SJSA1 (cell line): ENCODE measurements at regions not wholly inside any gene's neighbourhood (a gene's known extent, or its start where the extent isn't known, plus 50 kb on each side); places are given as distances from the start of the nearest gene placed in this dataset.

Experiments used
- DNase-seq, 2 experiments: peaks; one replicate each; pipeline ENCODE4 v3.0.0-alpha.2; 2015 to 2020; ENCODE audit warnings: low spot score in 2 of 2, low read depth in 1 of 2
- H3K27ac ChIP-seq: fragments of 250-450 bp; sonication (Bioruptor Pico); 2 replicates; pipeline ENCODE4 v1.5.1; 2020; ENCODE audit warnings: mild to moderate bottlenecking, moderate library complexity
- H3K27me3 ChIP-seq: fragments of 250-450 bp; sonication (Bioruptor Pico); replicated peaks from 2 replicates; pipeline ENCODE4 v1.5.1; 2020; ENCODE audit warnings: mild to moderate bottlenecking, moderate library complexity
- H3K36me3 ChIP-seq: fragments of 250-450 bp; sonication (Bioruptor Pico); 2 replicates; pipeline ENCODE4 v1.5.1; 2020; ENCODE audit warnings: mild to moderate bottlenecking
- H3K4me1 ChIP-seq: fragments of 250-450 bp; sonication (Bioruptor Pico); replicated peaks from 2 replicates; pipeline ENCODE4 v1.6.1; 2021; ENCODE audit warnings: mild to moderate bottlenecking
- H3K4me3 ChIP-seq: fragments of 250-450 bp; sonication (Bioruptor Pico); 2 replicates; pipeline ENCODE4 v1.5.1; 2020; ENCODE audit warnings: mild to moderate bottlenecking
- H3K9me3 ChIP-seq: fragments of 250-450 bp; sonication (Bioruptor Pico); replicated peaks from 2 replicates; pipeline ENCODE4 v1.5.1; 2020; ENCODE audit warnings: mild to moderate bottlenecking

DNA sequence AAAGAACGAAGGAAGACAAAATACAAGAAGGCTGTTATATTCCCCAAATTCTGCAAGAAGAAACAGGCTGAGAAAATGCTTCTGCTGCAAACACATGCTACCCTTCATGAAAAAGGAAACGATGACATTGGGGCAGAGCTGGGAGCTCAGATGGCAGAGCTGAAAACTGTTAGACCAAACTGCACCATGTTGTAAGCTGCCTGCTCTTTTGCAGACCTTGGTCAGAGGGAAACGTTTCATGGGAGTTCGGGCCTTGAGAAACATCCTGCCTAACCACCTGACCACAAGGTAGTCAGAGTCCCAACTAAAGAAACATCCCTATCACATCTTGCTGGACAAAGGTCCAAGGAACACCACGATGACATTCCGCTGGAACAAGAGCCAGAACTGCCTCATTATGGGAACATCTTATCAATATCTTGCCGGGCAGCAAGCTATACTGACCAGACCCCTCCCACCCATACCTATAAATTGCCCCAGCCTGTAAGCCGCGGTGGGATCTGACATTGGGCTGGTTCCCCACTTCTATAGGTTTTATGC is 110.7 kb upstream of the CTSC start:
- Histone ChIP-seq H3K36me3 (no peaks in the 10 kb centered on the region), H3K27ac (no peak overlapping the region), H3K4me1 (no peaks in the 10 kb centered on the region), H3K4me3 (no peak overlapping the region), H3K27me3 (no peaks in the 10 kb centered on the region), H3K9me3 (no peaks in the 10 kb centered on the region)
- DNase-seq, result no peak

DNA sequence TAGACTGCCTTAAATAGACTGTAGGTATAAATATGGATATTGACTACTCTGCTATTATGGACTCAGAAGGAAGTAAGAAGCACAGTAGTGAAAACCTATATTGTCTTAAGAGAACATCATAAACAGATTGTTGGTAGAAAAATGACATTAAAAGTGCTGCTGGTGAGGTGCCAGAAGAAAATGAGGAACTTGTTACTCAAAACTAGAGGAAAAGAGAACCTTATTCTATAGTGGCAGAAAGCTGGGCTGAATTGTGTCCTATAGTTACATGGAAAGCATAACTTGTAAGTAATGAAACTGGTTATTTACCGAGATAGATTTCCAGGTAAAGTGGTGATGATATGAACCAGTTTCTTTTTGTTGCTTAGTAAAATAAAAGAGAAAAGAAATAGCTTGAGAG is 109.7 kb upstream of the CTSC start:
- Histone ChIP-seq H3K4me1 (no peaks in the 10 kb centered on the region), H3K27me3 (no peaks in the 10 kb centered on the region), H3K4me3 (no peak overlapping the region), H3K36me3 (no peaks in the 10 kb centered on the region), H3K9me3 (no peaks in the 10 kb centered on the region), H3K27ac (no peak overlapping the region)
- DNase-seq, result no peak

DNA sequence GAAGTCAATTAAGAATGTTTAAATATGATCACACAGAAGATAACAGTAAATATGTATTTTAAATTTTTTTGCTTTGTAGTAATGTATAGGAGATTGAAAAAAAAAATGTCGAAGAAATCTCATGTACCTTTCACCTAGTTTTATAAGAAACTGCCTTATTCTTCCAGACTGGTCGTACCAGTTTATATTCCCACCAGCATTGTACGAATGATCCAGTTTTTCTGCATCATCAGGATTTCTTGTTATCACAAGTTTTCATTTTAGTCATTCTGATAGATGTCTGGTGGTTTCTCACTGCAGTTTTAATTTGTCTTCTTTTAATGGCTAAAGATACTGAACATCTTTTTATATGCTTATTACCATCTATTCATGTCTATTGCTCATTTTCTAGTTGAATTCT is 101.8 kb upstream of the CTSC start:
- Histone ChIP-seq H3K36me3 (no peaks in the 10 kb centered on the region), H3K4me1 (no peaks in the 10 kb centered on the region), H3K27ac (no peak overlapping the region), H3K27me3 (no peaks in the 10 kb centered on the region), H3K4me3 (no peak overlapping the region), H3K9me3 (no peaks in the 10 kb centered on the region)
- DNase-seq, result no peak

DNA sequence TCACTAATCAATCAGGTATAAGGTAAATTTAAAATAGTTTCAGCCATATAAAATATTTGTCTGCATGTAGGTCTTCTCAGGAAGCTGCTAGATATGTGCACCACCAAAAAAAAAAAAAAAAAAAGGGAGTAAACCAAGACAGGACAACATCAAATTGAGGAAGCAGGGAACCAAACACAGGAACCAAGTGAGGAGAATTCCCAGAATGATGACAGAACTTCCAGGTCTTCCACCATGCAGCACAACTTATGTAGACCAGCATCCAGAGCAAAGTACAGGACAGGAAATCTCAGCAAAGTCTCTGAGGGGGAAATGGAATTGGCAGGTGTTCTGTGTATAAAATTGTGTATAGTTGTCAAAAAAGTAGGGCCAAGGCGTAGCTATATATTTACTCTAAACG is 101.2 kb upstream of the CTSC start:
- no peaks in the 10 kb centered on the region for H3K4me1 ChIP-seq
- DNase-seq, result no peak
- H3K27me3 ChIP-seq, result no peaks in the 10 kb centered on the region
- no peaks in the 10 kb centered on the region for H3K36me3 ChIP-seq
- no peaks in the 10 kb centered on the region for H3K9me3 ChIP-seq
- H3K4me3 ChIP-seq, result no peak overlapping the region
- H3K27ac ChIP-seq, result no peak overlapping the region

DNA sequence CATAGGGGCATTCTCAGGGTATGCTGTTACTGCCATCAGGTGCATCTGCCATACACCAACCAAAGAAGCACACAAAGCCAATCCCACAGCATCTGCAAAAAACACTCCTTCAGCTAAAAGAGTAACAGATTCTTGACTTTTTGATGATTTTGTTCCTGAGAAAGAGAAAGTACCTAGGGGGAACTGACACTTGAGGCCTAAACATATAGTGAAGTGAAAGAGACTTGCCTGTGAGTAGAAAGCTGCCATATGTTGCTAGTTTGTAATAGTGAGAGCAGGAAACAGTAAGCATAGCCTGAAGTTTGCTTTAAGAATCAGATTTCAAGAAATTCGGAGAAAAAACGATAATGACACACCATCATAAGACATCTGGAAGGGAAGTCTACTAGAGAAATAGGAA is 97.9 kb upstream of the CTSC start:
- no peaks in the 10 kb centered on the region for H3K36me3 ChIP-seq
- no peaks in the 10 kb centered on the region for H3K27me3 ChIP-seq
- H3K9me3 ChIP-seq, result no peaks in the 10 kb centered on the region
- DNase-seq, result no peak
- no peak overlapping the region for H3K4me3 ChIP-seq
- H3K27ac ChIP-seq, result no peak overlapping the region
- H3K4me1 ChIP-seq, result no peaks in the 10 kb centered on the region

DNA sequence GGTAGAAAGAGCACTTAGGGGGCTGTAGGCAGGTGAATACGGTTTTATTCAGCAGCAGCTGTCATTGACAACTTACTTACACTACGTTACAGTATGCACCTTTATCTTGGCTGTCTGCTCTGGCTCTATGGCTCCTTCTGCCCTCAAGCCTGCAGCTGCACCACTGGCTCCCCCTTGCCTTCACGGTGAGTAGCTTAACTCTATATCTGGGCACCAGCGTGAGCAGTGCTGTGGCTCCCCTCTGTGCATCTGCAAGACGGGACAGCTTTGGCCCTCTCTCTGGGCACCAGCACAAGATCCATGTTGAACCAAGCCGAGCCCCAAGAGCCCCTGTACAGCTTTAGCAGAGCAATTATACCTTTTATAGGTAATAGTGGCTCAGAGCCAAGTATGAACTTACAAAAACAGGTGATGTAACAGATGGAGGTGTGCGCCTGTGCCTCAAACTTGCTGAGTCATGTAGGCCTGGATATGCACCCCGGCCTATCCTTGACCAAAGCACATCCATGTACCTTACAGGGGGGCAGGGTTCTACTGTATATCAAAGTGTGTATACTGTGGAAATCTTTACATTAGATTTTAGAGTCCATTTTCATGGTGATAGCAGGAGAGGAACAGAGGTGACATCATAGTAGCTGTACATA is 96.9 kb upstream of the CTSC start:
- no peaks in the 10 kb centered on the region for H3K4me1 ChIP-seq
- H3K36me3 ChIP-seq, result no peaks in the 10 kb centered on the region
- no peak overlapping the region for H3K4me3 ChIP-seq
- no peak overlapping the region for H3K27ac ChIP-seq
- no peaks in the 10 kb centered on the region for H3K27me3 ChIP-seq
- H3K9me3 ChIP-seq, result no peaks in the 10 kb centered on the region
- no peak for DNase-seq

DNA sequence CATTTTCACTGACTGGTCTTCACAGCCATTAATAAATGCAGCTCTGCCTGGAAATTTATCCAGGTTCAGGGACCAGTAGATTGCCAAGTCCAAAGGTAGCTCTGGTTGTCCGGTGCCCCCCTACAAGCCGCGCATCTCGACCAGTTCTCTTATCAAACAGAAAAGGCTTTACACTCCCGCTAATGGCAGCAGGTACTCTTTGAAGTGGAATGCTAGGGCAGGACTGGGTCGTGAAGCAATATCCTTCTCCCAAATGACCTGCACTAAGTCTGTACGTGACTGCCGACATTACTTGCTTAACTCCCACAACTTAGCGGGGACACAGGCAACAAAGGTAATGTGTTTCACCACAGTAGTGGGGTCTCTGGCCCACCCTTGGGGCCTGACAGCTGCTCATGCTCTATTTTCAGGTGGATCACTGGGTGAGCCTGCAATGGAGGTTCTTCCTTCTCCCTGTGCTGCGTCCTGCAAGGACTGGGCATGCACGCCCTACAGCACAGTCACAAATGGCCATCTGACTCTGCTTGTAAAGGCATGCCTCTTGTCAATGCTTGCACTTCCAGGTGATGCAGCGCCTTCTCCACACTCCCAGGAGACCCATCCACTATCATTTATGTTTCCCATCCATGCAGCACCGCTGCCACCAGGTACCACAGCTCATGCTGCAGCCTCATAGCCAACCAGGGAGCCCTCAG is 96.1 kb upstream of the CTSC start:
- no peak for DNase-seq
- Histone ChIP-seq H3K4me3 (no peak overlapping the region), H3K4me1 (no peaks in the 10 kb centered on the region), H3K36me3 (no peaks in the 10 kb centered on the region), H3K27me3 (no peaks in the 10 kb centered on the region), H3K9me3 (no peaks in the 10 kb centered on the region), H3K27ac (no peak overlapping the region)

DNA sequence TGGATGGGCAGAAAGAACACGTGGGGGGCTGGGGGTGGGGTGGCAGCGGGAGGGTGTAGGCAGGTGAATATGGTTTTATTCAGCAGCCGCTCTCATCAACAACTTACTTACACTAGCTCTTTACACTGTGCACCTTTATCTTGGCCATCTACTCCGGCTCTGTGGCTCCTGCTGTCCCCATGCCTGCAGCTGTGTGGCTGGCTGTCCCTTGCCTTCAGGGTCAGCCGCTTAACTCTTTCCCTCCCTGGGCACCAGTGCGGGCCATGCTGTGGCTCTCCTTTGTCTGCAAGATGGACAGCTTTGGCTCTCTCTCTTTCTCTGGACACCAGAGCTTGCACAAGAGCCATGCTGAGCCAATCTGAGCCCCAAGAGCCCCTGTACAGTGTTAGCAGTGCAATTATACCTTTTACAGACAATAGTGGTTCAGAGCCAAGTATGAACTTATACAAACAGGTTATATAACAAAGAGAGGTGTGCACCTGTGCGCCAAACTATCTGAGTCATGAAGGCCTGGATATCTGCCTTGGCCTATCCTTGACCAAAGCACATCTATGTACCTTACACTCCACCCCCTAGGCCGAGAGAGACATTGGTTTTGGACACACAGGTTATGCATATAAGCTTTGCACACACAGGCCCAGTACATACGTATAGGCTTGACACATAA is 94.3 kb upstream of the CTSC start:
- H3K36me3 ChIP-seq, result no peaks in the 10 kb centered on the region

DNA sequence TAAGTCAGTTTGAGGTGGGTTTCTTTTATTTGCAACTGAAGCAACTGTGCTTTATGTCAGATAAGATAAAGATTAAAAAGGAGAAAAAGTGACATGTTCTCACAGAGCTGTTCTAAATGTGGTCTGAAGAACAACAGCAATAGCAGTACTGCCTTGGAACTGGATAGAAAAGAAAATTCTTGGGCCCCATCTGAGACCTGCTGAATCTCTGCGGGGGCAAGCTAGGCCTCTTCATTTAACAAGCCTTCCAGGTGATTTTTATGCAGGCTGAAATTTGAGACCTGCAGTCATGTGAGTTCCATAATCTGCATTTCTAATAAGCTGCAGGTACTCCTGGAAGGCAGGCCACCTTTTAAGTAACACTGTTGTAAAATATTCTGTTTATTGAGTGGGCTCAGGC is 91.4 kb upstream of the CTSC start:
- no peaks in the 10 kb centered on the region for H3K27me3 ChIP-seq
- H3K4me3 ChIP-seq, result no peak overlapping the region
- DNase-seq, result no peak
- H3K27ac ChIP-seq, result no peak overlapping the region
- H3K36me3 ChIP-seq, result no peaks in the 10 kb centered on the region
- H3K9me3 ChIP-seq, result no peaks in the 10 kb centered on the region
- no peaks in the 10 kb centered on the region for H3K4me1 ChIP-seq

More for the DNA sequence above, 94.3 kb upstream of the CTSC start:
- no peak for DNase-seq
- Histone ChIP-seq H3K27ac (no peak overlapping the region), H3K4me1 (no peaks in the 10 kb centered on the region), H3K9me3 (no peaks in the 10 kb centered on the region), H3K27me3 (no peaks in the 10 kb centered on the region), H3K4me3 (no peak overlapping the region)

DNA sequence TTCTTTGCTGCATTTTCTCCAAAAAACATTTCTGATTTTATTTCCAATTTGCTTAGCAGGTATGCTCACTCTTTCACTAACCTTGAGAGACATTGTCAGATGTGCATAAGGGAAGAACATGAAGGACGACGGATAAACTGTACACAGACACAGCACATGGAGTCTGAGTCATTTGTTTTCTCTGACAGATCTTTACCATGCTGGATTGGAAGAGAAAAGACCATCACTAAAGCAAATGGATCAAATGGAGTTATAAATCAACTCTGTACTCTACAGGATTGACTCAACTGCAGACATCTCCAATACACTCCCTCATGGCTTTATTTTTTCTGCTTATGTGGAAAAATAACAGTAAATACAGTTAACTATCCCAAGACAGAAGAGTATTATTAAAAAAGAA is 90.2 kb upstream of the CTSC start:
- Histone ChIP-seq H3K9me3 (no peaks in the 10 kb centered on the region), H3K27me3 (no peaks in the 10 kb centered on the region), H3K36me3 (no peaks in the 10 kb centered on the region), H3K4me3 (no peak overlapping the region), H3K27ac (no peak overlapping the region), H3K4me1 (no peaks in the 10 kb centered on the region)
- DNase-seq, result no peak

DNA sequence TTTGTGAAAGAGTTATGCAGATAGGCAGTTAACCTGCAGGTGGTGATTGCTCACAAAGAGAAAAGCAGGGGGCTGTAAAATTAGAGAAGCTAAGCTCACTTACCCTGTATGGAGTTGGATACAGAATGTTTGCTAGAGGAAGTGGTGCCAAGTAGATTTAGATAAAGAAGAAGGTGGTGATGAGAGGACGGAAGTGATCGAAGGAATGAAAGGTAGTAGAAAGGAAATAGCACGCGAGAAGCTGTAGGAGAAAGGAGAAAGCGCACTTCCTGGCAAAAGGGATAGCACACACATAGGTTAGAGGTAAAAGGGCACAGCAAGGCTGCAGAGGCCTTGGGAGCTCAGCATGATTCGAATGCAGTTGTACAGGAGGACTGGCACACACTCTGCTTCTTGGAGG is 87.3 kb upstream of the CTSC start:
- DNase-seq, result no peak
- Histone ChIP-seq H3K36me3 (no peaks in the 10 kb centered on the region), H3K27me3 (no peaks in the 10 kb centered on the region), H3K4me1 (no peaks in the 10 kb centered on the region), H3K9me3 (no peaks in the 10 kb centered on the region), H3K27ac (no peak overlapping the region), H3K4me3 (no peak overlapping the region)

DNA sequence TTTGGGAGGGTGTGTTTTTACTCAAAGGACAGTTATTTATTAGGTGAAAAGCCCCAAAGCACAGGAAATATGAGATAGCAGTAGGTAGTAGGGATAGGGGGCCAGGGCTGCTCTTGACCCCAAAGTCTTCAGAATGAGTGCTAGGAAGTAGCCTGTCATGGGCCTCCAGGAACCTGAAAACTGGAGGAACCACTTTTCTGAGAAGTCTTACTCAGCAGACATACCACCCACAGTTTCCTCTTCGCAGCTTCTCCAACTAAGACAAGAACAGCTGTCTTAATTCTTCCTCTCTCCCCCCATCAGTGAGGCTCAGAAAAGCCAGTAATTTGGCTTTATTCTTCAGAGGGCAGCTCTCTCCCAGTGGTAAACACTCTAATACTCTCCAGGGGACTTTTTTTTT is 84.0 kb upstream of the CTSC start:
- no peak for DNase-seq
- H3K4me3 ChIP-seq, result no peak overlapping the region
- H3K27ac ChIP-seq, result no peak overlapping the region

DNA sequence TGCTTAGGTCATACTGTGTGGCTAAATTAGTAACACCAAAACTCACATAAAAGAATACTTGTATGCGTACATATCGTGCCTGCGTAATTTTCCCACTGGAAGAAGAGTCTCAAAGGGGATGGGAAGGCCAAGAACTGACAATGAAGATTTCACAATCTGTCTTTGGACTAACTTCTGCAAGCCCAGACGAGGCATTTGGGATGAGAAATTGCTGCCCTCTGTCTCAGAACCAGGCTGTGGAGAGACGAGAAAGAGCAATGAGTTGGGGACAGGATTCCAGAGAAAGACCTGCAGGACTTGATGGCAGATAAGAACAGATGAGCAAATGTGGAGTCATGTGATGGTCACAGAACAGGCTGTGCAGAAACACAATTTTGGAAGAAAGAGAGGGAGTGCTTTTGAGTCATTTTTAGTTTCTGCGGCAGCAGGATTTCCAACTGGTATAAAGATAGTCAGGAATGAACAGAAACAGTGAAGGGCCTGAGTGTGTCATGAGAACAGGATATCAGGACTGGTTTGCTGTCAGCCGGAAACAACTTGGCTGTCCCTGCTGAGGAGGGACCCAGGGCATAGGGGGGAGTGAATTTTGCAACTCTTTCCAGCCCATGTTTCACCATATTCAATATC is 82.7 kb upstream of the CTSC start:
- H3K36me3 ChIP-seq, result no peaks in the 10 kb centered on the region
- no peak overlapping the region for H3K27ac ChIP-seq
- H3K4me1 ChIP-seq, result 0 out of 2 replicates have a peak, but pooled peaks cover under 1% of the 10 kb centered on the region
- H3K4me3 ChIP-seq, result no peak overlapping the region
- H3K9me3 ChIP-seq, result no peaks in the 10 kb centered on the region
- no peaks in the 10 kb centered on the region for H3K27me3 ChIP-seq
- no peak for DNase-seq

More for the DNA sequence above, 84.0 kb upstream of the CTSC start:
- Histone ChIP-seq H3K4me1 (no peaks in the 10 kb centered on the region), H3K9me3 (no peaks in the 10 kb centered on the region), H3K36me3 (no peaks in the 10 kb centered on the region), H3K27me3 (no peaks in the 10 kb centered on the region)

DNA sequence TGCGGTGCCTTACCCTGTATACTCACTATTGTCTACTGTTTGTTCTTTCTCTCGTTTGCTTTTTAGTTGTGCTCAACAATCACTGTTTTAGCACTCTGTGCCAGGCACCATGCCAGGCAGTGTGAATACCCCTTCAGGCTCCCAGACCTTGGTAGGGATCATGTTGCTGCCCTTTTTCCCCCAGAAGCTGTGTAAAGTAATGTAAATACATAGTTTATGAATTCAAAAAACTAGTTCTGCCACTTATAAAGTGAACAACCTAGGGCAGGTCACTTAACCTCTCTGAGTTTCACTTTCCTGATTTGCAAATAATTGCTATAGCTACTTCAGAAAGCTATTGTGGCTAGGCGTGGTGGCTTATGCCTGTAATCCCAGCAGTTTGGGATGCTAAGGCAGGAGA is 81.0 kb upstream of the CTSC start:
- Histone ChIP-seq H3K27ac (no peak overlapping the region), H3K4me1 (0 out of 2 replicates have a peak, but pooled peaks cover 3% of the 10 kb centered on the region), H3K4me3 (no peak overlapping the region), H3K9me3 (no peaks in the 10 kb centered on the region), H3K36me3 (no peaks in the 10 kb centered on the region), H3K27me3 (no peaks in the 10 kb centered on the region)
- DNase-seq, result no peak
